PC-3 (cell line): ENCODE measurements at regions not wholly inside any gene's neighbourhood (a gene's known extent, or its start where the extent isn't known, plus 50 kb on each side); places are given as distances from the start of the nearest gene placed in this dataset.

Experiments used
- ATAC-seq: fragments of 200-7000 bp; cut with Tn5 transposase; 2 replicates; pipeline ENCODE4 v1.9.1; 2020; ENCODE audit warnings: mild to moderate bottlenecking, moderate library complexity
- BruUV-seq: library from RNA; stranded (reverse); fragments of 400-500 nt; replicated peaks from 2 replicates; lab custom pipeline; 2021; lab: Mats Ljungman, UMichigan
- CTCF ChIA-PET: fragments of 300-600 bp; sonication (Branson Sonifier 250); formaldehyde crosslinking; loops from one replicate; lab custom pipeline; 2022; ENCODE audit warnings: antibody characterized with exemption; lab: Charles Lee
- POLR2A ChIA-PET: fragments of 300-600 bp; sonication (Branson Sonifier 250); formaldehyde crosslinking; loops from one replicate; lab custom pipeline; 2022; ENCODE audit warnings: antibody characterized with exemption; ENCODE audit not compliant: unreplicated experiment; lab: Charles Lee
- DNase-seq: peaks from one replicate; pipeline ENCODE4 v3.0.0-alpha.2; 2015
- H2AFZ ChIP-seq: fragments of 300-600 bp; sonication (generic); 2 replicates; pipeline ENCODE4 v1.6.0; 2016; ENCODE audit warnings: antibody characterized with exemption, low read length
- H3F3A ChIP-seq: fragments of 300-600 bp; sonication (generic); one replicate; pipeline ENCODE4 v1.6.0; 2017; ENCODE audit warnings: antibody characterized with exemption, low read length, control low read depth, mild to moderate bottlenecking; ENCODE audit not compliant: unreplicated experiment
- H3K27ac ChIP-seq: fragments of 300-600 bp; sonication (generic); 2 replicates; pipeline ENCODE4 v1.5.1; 2016; ENCODE audit warnings: mild to moderate bottlenecking, low read length
- H3K27me3 ChIP-seq: fragments of 300-600 bp; sonication (generic); 2 replicates; pipeline ENCODE4 v1.6.1; 2016; ENCODE audit warnings: low read length, mixed read lengths
- H3K36me3 ChIP-seq: fragments of 300-600 bp; sonication (generic); 2 replicates; pipeline ENCODE4 v1.6.1; 2016; ENCODE audit warnings: low read depth, mixed run types, low read length, mixed read lengths
- H3K4me1 ChIP-seq: fragments of 300-600 bp; sonication (generic); 2 replicates; pipeline ENCODE4 v1.5.1; 2016; ENCODE audit warnings: low read length; ENCODE audit not compliant: insufficient read depth
- H3K4me2 ChIP-seq: fragments of 300-600 bp; sonication (generic); 2 replicates; pipeline ENCODE4 v1.6.0; 2016; ENCODE audit warnings: low read length
- H3K4me3 ChIP-seq: fragments of 300-600 bp; sonication (generic); 2 replicates; pipeline ENCODE4 v1.5.1; 2016; ENCODE audit warnings: mild to moderate bottlenecking, low read length, mixed read lengths
- H3K79me2 ChIP-seq: fragments of 300-600 bp; sonication (generic); 2 replicates; pipeline ENCODE4 v1.6.1; 2017; ENCODE audit warnings: low read length, mixed read lengths
- H3K9ac ChIP-seq: fragments of 300-600 bp; sonication (generic); 2 replicates; pipeline ENCODE4 v1.6.0; 2016; ENCODE audit warnings: mild to moderate bottlenecking, low read length
- H3K9me2 ChIP-seq: fragments of 300-600 bp; sonication (generic); replicated peaks from 2 replicates; pipeline ENCODE4 v1.6.1; 2016; ENCODE audit warnings: mixed run types, low read length, mixed read lengths
- H3K9me3 ChIP-seq: fragments of 300-600 bp; sonication (generic); 2 replicates; pipeline ENCODE4 v1.6.1; 2016; ENCODE audit warnings: low read length, mixed read lengths
- H4K20me1 ChIP-seq: fragments of 300-600 bp; sonication (generic); 2 replicates; pipeline ENCODE4 v1.6.1; 2016; ENCODE audit warnings: low read length, mixed read lengths
- CTCF ChIP-seq: fragments of 300-600 bp; sonication (generic); conservative IDR thresholded peaks from 2 replicates; pipeline ENCODE4 v1.5.1; 2017; ENCODE audit warnings: antibody characterized with exemption, low read depth, mild to moderate bottlenecking, low read length
- EZH2 ChIP-seq: fragments of 300-600 bp; sonication (generic); IDR thresholded peaks from one replicate; pipeline ENCODE4 v1.6.1; 2017; ENCODE audit warnings: antibody characterized with exemption, mild to moderate bottlenecking, low read length; ENCODE audit not compliant: unreplicated experiment
- EZH2phosphoT487 ChIP-seq: fragments of 300-600 bp; sonication (generic); IDR thresholded peaks from 2 replicates; pipeline ENCODE4 v1.6.1; 2018; ENCODE audit warnings: mild to moderate bottlenecking, antibody characterized with exemption, low read length, borderline replicate concordance
- intact Hi-C: fragments of 100-400 bp; cut with micrococcal nuclease; formaldehyde crosslinking; loops from 2 replicates; pipeline ENCODE4 v1.9.0; 2023

GRCh38 chr2:16117021-16117700 is 176.8 kb downstream of the MYCN start:
- no peaks in the 10 kb centered on the region for H3K36me3 ChIP-seq
- ATAC-seq (no peak), DNase-seq (no peak)
- H3K27me3 ChIP-seq: no peaks in the 10 kb centered on the region
- no peaks in the 10 kb centered on the region for H3K9me3 ChIP-seq
- BruUV-seq: no TSS peak
- TF ChIP-seq CTCF (no peak), EZH2 (no peak), EZH2phosphoT487 (no peak)
- no peaks in the 10 kb centered on the region for H4K20me1 ChIP-seq
- intact Hi-C loops: no loop called here
- H2AFZ ChIP-seq: no peak overlapping the region
- H3K9me2 ChIP-seq: no peaks in the 10 kb centered on the region
- H3K9ac ChIP-seq: no peak overlapping the region
- no peaks in the 10 kb centered on the region for H3K79me2 ChIP-seq
- no peak overlapping the region for H3K27ac ChIP-seq
- no peak overlapping the region for H3K4me2 ChIP-seq
- H3F3A ChIP-seq: no peaks in the 10 kb centered on the region
- ChIA-PET POLR2A (no interaction called here), CTCF (no interaction called here)
- H3K4me1 ChIP-seq: no peaks in the 10 kb centered on the region
- H3K4me3 ChIP-seq: no peak overlapping the region

- Histone ChIP-seq H3K79me2 (no peaks in the 10 kb centered on the region), H3K9me3 (no peaks in the 10 kb centered on the region), H3K9me2 (no peaks in the 10 kb centered on the region), H3K9ac (no peak overlapping the region), H3K27me3 (no peaks in the 10 kb centered on the region), H3K36me3 (no peaks in the 10 kb centered on the region), H3F3A (no peaks in the 10 kb centered on the region), H3K4me1 (no peaks in the 10 kb centered on the region), H4K20me1 (no peaks in the 10 kb centered on the region), H3K4me3 (no peak overlapping the region), H3K4me2 (no peak overlapping the region), H3K27ac (no peak overlapping the region), H2AFZ (no peak overlapping the region)
- CTCF ChIA-PET: no interaction called here
- intact Hi-C loops: no loop called here
- no TSS peak for BruUV-seq
- DNase-seq (no peak), ATAC-seq (no peak)
- no peak for TF ChIP-seq EZH2phosphoT487
- no peak for TF ChIP-seq CTCF
- no peak for TF ChIP-seq EZH2
- POLR2A ChIA-PET: no interaction called here
Observed at GRCh38 chr2:16115881-16116830, 175.8 kb downstream of the MYCN start.
